ENCODE measurements at regions not wholly inside any gene's neighbourhood (a gene's known extent, or its start where the extent isn't known, plus 50 kb on each side); places are given as distances from the start of the nearest gene placed in this dataset.

DNA sequence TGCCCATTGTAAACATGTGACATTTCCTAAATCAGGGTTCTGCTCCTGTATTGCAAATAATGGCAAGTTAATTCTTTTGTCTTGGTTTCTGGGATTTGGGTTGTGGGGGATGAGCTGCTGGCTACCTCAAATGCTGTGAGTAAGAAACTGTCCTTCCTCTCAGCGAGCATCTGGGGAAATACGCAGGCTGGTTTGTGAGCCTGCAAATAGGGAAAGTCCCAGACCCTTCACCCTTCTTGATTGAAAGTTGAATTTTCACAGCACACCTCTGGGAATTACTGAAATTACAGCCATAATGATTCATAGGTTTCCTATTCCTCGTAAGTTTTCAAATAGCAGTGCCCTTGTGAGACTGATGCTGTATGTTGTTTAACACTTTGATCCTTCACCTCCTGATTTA, 138.1 kb downstream of the TBXT start:
- TF ChIP-seq POLR2AphosphoS5 (IDR thresholded peaks at IDR 0.05; ENCODE audit: low read depth, low read length), result no peak
- TF ChIP-seq, protein P1, sequence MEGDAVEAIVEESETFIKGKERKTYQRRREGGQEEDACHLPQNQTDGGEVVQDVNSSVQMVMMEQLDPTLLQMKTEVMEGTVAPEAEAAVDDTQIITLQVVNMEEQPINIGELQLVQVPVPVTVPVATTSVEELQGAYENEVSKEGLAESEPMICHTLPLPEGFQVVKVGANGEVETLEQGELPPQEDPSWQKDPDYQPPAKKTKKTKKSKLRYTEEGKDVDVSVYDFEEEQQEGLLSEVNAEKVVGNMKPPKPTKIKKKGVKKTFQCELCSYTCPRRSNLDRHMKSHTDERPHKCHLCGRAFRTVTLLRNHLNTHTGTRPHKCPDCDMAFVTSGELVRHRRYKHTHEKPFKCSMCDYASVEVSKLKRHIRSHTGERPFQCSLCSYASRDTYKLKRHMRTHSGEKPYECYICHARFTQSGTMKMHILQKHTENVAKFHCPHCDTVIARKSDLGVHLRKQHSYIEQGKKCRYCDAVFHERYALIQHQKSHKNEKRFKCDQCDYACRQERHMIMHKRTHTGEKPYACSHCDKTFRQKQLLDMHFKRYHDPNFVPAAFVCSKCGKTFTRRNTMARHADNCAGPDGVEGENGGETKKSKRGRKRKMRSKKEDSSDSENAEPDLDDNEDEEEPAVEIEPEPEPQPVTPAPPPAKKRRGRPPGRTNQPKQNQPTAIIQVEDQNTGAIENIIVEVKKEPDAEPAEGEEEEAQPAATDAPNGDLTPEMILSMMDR (IDR thresholded peaks at IDR 0.05), result no peak
- TF ChIP-seq TCF7L2 (IDR thresholded peaks at IDR 0.05; ENCODE audit: low read depth, low read length), result no peak
- TF ChIP-seq, protein P2, sequence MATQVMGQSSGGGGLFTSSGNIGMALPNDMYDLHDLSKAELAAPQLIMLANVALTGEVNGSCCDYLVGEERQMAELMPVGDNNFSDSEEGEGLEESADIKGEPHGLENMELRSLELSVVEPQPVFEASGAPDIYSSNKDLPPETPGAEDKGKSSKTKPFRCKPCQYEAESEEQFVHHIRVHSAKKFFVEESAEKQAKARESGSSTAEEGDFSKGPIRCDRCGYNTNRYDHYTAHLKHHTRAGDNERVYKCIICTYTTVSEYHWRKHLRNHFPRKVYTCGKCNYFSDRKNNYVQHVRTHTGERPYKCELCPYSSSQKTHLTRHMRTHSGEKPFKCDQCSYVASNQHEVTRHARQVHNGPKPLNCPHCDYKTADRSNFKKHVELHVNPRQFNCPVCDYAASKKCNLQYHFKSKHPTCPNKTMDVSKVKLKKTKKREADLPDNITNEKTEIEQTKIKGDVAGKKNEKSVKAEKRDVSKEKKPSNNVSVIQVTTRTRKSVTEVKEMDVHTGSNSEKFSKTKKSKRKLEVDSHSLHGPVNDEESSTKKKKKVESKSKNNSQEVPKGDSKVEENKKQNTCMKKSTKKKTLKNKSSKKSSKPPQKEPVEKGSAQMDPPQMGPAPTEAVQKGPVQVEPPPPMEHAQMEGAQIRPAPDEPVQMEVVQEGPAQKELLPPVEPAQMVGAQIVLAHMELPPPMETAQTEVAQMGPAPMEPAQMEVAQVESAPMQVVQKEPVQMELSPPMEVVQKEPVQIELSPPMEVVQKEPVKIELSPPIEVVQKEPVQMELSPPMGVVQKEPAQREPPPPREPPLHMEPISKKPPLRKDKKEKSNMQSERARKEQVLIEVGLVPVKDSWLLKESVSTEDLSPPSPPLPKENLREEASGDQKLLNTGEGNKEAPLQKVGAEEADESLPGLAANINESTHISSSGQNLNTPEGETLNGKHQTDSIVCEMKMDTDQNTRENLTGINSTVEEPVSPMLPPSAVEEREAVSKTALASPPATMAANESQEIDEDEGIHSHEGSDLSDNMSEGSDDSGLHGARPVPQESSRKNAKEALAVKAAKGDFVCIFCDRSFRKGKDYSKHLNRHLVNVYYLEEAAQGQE (IDR thresholded peaks at IDR 0.05; ENCODE audit: insufficient read depth in 1 of 2, low read depth in 2 of 2, low read length in 1 of 2), result no peak

All from Panc1 (cell line).